Fibroblast of skin of abdomen (primary cell): ENCODE measurements at regions not wholly inside any gene's neighbourhood (a gene's known extent, or its start where the extent isn't known, plus 50 kb on each side); places are given as distances from the start of the nearest gene placed in this dataset.
"Not testable (repeated sequence)": the region's sequence is repeated elsewhere in the genome, so short reads cannot be mapped to it uniquely, and the experiment has no call there.

Experiments used
- DNase-seq: peaks from one replicate; pipeline ENCODE4 v3.0.0-alpha.2; 2013

- no peak for DNase-seq
Measured at GRCh38 chr2:225793736-225794550, 394.4 kb downstream of the NYAP2 start.

- no peak for DNase-seq
Measured at GRCh38 chr2:225788571-225789094, 389.1 kb downstream of the NYAP2 start.

GRCh38 chr2:225787497-225787896 is 388.0 kb downstream of the NYAP2 start:
- no peak for DNase-seq

GRCh38 chr2:225781991-225782390 is 382.5 kb downstream of the NYAP2 start:
- no peak for DNase-seq

GRCh38 chr2:225781145-225781544 is 381.6 kb downstream of the NYAP2 start:
- DNase-seq: no peak

GRCh38 chr2:225779829-225780228 is 380.3 kb downstream of the NYAP2 start:
- peak; percentile 23 for DNase-seq

GRCh38 chr2:225773148-225773547 is 373.6 kb downstream of the NYAP2 start:
- DNase-seq: no peak

- DNase-seq: no peak
Measured at GRCh38 chr2:225771701-225772100, 372.2 kb downstream of the NYAP2 start.

- DNase-seq: no peak
Measured at GRCh38 chr2:225768741-225769140, 369.2 kb downstream of the NYAP2 start.

GRCh38 chr2:225766431-225766830 is 366.9 kb downstream of the NYAP2 start:
- DNase-seq: no peak

GRCh38 chr2:225765820-225766219 is 366.3 kb downstream of the NYAP2 start:
- DNase-seq: no peak

- peak; percentile 16 for DNase-seq
Measured at GRCh38 chr2:225764346-225764745, 364.8 kb downstream of the NYAP2 start.

- DNase-seq: no peak
Measured at GRCh38 chr2:225763711-225764110, 364.2 kb downstream of the NYAP2 start.

- no peak for DNase-seq
Measured at GRCh38 chr2:225761396-225761795, 361.9 kb downstream of the NYAP2 start.

- DNase-seq: no peak
Measured at GRCh38 chr2:225757248-225757647, 357.7 kb downstream of the NYAP2 start.

- DNase-seq: no peak
Measured at GRCh38 chr2:225756198-225756597, 356.7 kb downstream of the NYAP2 start.

- peak; percentile 4 for DNase-seq
Measured at GRCh38 chr2:225748609-225749008, 349.1 kb downstream of the NYAP2 start.

GRCh38 chr2:225743996-225744395 is 344.5 kb downstream of the NYAP2 start:
- DNase-seq: not testable (repeated sequence)

- no peak for DNase-seq
Measured at GRCh38 chr2:225742487-225742886, 343.0 kb downstream of the NYAP2 start.

GRCh38 chr2:225740086-225740485 is 340.6 kb downstream of the NYAP2 start:
- DNase-seq: peak; percentile 91

GRCh38 chr2:225739328-225739727 is 339.8 kb downstream of the NYAP2 start:
- DNase-seq: no peak

- no peak for DNase-seq
Measured at GRCh38 chr2:225738735-225739134, 339.2 kb downstream of the NYAP2 start.

GRCh38 chr2:225737556-225737955 is 338.0 kb downstream of the NYAP2 start:
- DNase-seq: peak; percentile 36

- DNase-seq: peak; percentile 90
Measured at GRCh38 chr2:225735844-225736243, 336.3 kb downstream of the NYAP2 start.
